Astrocyte (in vitro differentiated cells and primary cell): ENCODE measurements at regions not wholly inside any gene's neighbourhood (a gene's known extent, or its start where the extent isn't known, plus 50 kb on each side); places are given as distances from the start of the nearest gene placed in this dataset.

Experiments
- DNase-seq: peaks from one replicate; pipeline ENCODE4 v3.0.0-alpha.2; 2010; ENCODE audit warnings: low read depth
- FAIRE-seq: peaks from 2 replicates; lab custom pipeline; 2011; peaks lifted over from hg19 to GRCh38; lab: Jason Lieb, UNC
- H2AFZ ChIP-seq: 2 replicates; pipeline ENCODE4 v1.6.0; 2012; ENCODE audit warnings: low read depth, low read length, inconsistent platforms
- H3K27ac ChIP-seq: 2 replicates; pipeline ENCODE4 v1.5.1; 2011; ENCODE audit warnings: low read depth, low read length, inconsistent platforms
- H3K27me3 ChIP-seq: 2 replicates; pipeline ENCODE4 v1.6.0; 2011; ENCODE audit warnings: low read length, inconsistent platforms; ENCODE audit not compliant: insufficient read depth
- H3K36me3 ChIP-seq: 2 replicates; pipeline ENCODE4 v1.5.1; 2011; ENCODE audit warnings: low read length, inconsistent platforms; ENCODE audit not compliant: insufficient read depth
- H3K4me1 ChIP-seq: 2 replicates; pipeline ENCODE4 v1.5.1; 2011; ENCODE audit warnings: low read length, inconsistent platforms; ENCODE audit not compliant: insufficient read depth
- H3K4me2 ChIP-seq: 2 replicates; pipeline ENCODE4 v1.6.0; 2012; ENCODE audit warnings: low read length, inconsistent platforms
- H3K4me3 ChIP-seq: 2 replicates; pipeline ENCODE4 v1.5.1; 2011; ENCODE audit warnings: low read depth, mild to moderate bottlenecking, low read length, inconsistent platforms; ENCODE audit not compliant: insufficient read depth
- H3K79me2 ChIP-seq: 2 replicates; pipeline ENCODE4 v1.6.0; 2012; ENCODE audit warnings: mild to moderate bottlenecking, low read length, inconsistent platforms; ENCODE audit not compliant: insufficient read depth
- H3K9ac ChIP-seq: 2 replicates; pipeline ENCODE4 v1.6.0; 2012; ENCODE audit warnings: mild to moderate bottlenecking, low read length, inconsistent platforms
- H3K9me3 ChIP-seq: 2 replicates; pipeline ENCODE4 v1.5.1; 2012; ENCODE audit warnings: low read depth, mild to moderate bottlenecking, low read length, inconsistent platforms; ENCODE audit not compliant: insufficient read depth
- H4K20me1 ChIP-seq: 2 replicates; pipeline ENCODE4 v1.6.0; 2012; ENCODE audit warnings: low read length, inconsistent platforms; ENCODE audit not compliant: insufficient read depth
- H3K27ac Mint-ChIP-seq: one replicate; pipeline ENCODE4 v1.8.0; 2021; ENCODE audit warnings: mild to moderate bottlenecking, mixed read lengths; ENCODE audit not compliant: unreplicated experiment
- H3K27me3 Mint-ChIP-seq: one replicate; pipeline ENCODE4 v1.8.0; 2021; ENCODE audit warnings: low read depth, mixed read lengths; ENCODE audit not compliant: unreplicated experiment
- H3K36me3 Mint-ChIP-seq: one replicate; pipeline ENCODE4 v1.8.0; 2021; ENCODE audit warnings: low read depth, mixed read lengths; ENCODE audit not compliant: unreplicated experiment
- H3K4me1 Mint-ChIP-seq: one replicate; pipeline ENCODE4 v1.8.0; 2021; ENCODE audit warnings: low read depth, mixed read lengths; ENCODE audit not compliant: unreplicated experiment
- H3K4me3 Mint-ChIP-seq: one replicate; pipeline ENCODE4 v1.8.0; 2021; ENCODE audit warnings: mild to moderate bottlenecking, moderate library complexity, mixed read lengths; ENCODE audit not compliant: unreplicated experiment
- H3K9me3 Mint-ChIP-seq: one replicate; pipeline ENCODE4 v1.8.0; 2021; ENCODE audit warnings: mild to moderate bottlenecking, mixed read lengths; ENCODE audit not compliant: unreplicated experiment
- CTCF ChIP-seq: IDR thresholded peaks from 2 replicates; pipeline ENCODE4 v1.5.1; 2011; ENCODE audit warnings: low read depth, mild to moderate bottlenecking, inconsistent platforms, low read length, moderate library complexity; ENCODE audit not compliant: insufficient read depth
- EZH2 ChIP-seq: IDR thresholded peaks from 2 replicates; pipeline ENCODE4 v1.6.1; 2012; ENCODE audit warnings: mild to moderate bottlenecking, low read length, inconsistent platforms; ENCODE audit not compliant: insufficient read depth

GRCh38 chr3:30245858-30246622 lies 360.4 kb upstream of the TGFBR2 start:
- no peaks in the 10 kb centered on the region for H4K20me1 ChIP-seq
- H3K4me1 ChIP-seq: no peaks in the 10 kb centered on the region
- H3K9me3 ChIP-seq: no peaks in the 10 kb centered on the region
- no peak for DNase-seq
- no peak overlapping the region for H2AFZ ChIP-seq
- H3K36me3 Mint-ChIP-seq: no peaks in the 10 kb centered on the region
- H3K27me3 Mint-ChIP-seq: no peaks in the 10 kb centered on the region
- H3K9ac ChIP-seq: no peak overlapping the region
- H3K27ac Mint-ChIP-seq: no peak overlapping the region
- TF ChIP-seq CTCF: no peak
- no peak for TF ChIP-seq EZH2
- H3K27ac ChIP-seq: no peak overlapping the region
- no peak overlapping the region for H3K4me2 ChIP-seq
- peaks cover 2% of the 10 kb centered on the region for H3K9me3 Mint-ChIP-seq
- no peak for FAIRE-seq
- H3K4me1 Mint-ChIP-seq: peaks cover 12% of the 10 kb centered on the region
- no peaks in the 10 kb centered on the region for H3K36me3 ChIP-seq
- no peak overlapping the region for H3K4me3 Mint-ChIP-seq
- H3K79me2 ChIP-seq: no peaks in the 10 kb centered on the region
- no peaks in the 10 kb centered on the region for H3K27me3 ChIP-seq
- no peak overlapping the region for H3K4me3 ChIP-seq

- no peak for DNase-seq
- Mint-ChIP-seq H3K4me3 (no peak overlapping the region), H3K27ac (no peak overlapping the region), H3K9me3 (peaks cover 2% of the 10 kb centered on the region), H3K36me3 (peaks cover 1% of the 10 kb centered on the region), H3K27me3 (no peaks in the 10 kb centered on the region), H3K4me1 (peaks cover under 1% of the 10 kb centered on the region)
- Histone ChIP-seq H3K9me3 (no peaks in the 10 kb centered on the region), H3K4me2 (no peak overlapping the region), H4K20me1 (no peaks in the 10 kb centered on the region), H3K4me3 (no peak overlapping the region), H3K27me3 (no peaks in the 10 kb centered on the region), H3K4me1 (no peaks in the 10 kb centered on the region), H3K36me3 (no peaks in the 10 kb centered on the region), H3K9ac (no peak overlapping the region), H2AFZ (no peak overlapping the region), H3K27ac (no peak overlapping the region), H3K79me2 (no peaks in the 10 kb centered on the region)
- TF ChIP-seq EZH2: no peak
- TF ChIP-seq CTCF: no peak
- peak; percentile 32 for FAIRE-seq
These were observed 358.0 kb upstream of the TGFBR2 start for GRCh38 chr3:30248423-30248822.

GRCh38 chr3:30252474-30252873 lies 353.9 kb upstream of the TGFBR2 start:
- no peak for FAIRE-seq
- DNase-seq: no peak
- no peak for TF ChIP-seq CTCF
- no peak for TF ChIP-seq EZH2
- Histone ChIP-seq H3K27ac (no peak overlapping the region), H3K9me3 (no peaks in the 10 kb centered on the region), H3K4me1 (no peaks in the 10 kb centered on the region), H2AFZ (no peak overlapping the region), H3K9ac (no peak overlapping the region), H3K4me3 (no peak overlapping the region), H4K20me1 (no peaks in the 10 kb centered on the region), H3K79me2 (no peaks in the 10 kb centered on the region), H3K27me3 (no peaks in the 10 kb centered on the region), H3K36me3 (no peaks in the 10 kb centered on the region), H3K4me2 (no peak overlapping the region)
- Mint-ChIP-seq H3K4me3 (no peak overlapping the region), H3K9me3 (peaks cover 2% of the 10 kb centered on the region), H3K27me3 (no peaks in the 10 kb centered on the region), H3K36me3 (peaks cover 1% of the 10 kb centered on the region), H3K27ac (no peak overlapping the region), H3K4me1 (peaks cover 18% of the 10 kb centered on the region)
